ENCODE measurements at regions not wholly inside any gene's neighbourhood (a gene's known extent, or its start where the extent isn't known, plus 50 kb on each side); places are given as distances from the start of the nearest gene placed in this dataset.

DNA sequence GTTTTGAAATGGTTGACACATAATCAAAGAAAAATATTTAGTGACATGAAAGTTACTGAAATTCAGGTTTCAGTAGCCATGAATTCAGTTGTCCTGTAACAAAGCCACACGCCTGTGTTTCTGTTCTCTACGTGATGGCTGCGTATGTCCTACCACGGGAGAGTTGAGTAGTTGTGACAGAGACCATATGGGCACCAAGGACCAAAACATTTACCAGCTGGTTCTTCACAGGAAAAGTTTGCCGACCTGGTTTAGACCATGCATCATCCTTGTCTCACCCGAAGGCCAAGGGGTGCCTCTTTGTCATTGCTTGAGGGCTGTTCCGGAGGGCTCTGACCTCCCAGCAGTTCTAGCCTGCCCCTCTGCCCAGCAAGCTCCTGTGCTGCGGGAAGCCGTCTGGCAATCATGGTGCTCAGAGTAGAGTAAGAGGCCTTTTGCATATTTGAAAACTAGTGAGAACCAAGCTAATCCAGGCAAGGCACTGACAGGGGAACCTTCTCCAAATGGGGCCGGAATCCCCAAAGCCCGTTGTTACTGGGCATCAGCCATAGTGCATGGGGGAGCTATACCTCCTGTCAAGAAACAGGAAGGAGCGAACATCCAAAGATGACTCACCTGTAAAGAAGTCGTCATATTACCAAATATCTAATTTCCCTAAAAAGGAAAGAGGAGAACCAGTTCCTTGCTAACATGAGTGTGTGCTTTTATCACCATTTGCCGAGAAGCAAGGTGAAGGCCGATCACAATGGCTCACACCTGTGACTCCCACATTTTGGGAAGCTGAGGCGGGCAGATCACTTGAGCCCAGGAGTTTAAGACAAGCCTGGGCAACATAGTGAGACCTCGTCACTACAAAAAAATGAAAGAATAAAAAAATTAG, 92.6 kb upstream of the RAB12 start:
- Histone ChIP-seq H3K27me3 (ENCODE audit: control insufficient read depth, insufficient read depth, low read length) (no peaks in the 10 kb centered on the region), H3K27ac (ENCODE audit: low read depth, low read length) (no peak overlapping the region), H3K4me3 (ENCODE audit: low read depth, low read length) (no peak overlapping the region), H3K9me3 (ENCODE audit: control insufficient read depth, insufficient read depth, low read length) (peaks cover 3% of the 10 kb centered on the region; the same call in 1 of the 2 replicates)
- ChIA-PET POLR2A (no interaction called here), CTCF (interaction anchor here (2.7 kb wide), 1 partner anchor 38 kb away, joined by 6 read pairs; no protein-coding TSS in a partner anchor)
- TF ChIP-seq, protein P1, sequence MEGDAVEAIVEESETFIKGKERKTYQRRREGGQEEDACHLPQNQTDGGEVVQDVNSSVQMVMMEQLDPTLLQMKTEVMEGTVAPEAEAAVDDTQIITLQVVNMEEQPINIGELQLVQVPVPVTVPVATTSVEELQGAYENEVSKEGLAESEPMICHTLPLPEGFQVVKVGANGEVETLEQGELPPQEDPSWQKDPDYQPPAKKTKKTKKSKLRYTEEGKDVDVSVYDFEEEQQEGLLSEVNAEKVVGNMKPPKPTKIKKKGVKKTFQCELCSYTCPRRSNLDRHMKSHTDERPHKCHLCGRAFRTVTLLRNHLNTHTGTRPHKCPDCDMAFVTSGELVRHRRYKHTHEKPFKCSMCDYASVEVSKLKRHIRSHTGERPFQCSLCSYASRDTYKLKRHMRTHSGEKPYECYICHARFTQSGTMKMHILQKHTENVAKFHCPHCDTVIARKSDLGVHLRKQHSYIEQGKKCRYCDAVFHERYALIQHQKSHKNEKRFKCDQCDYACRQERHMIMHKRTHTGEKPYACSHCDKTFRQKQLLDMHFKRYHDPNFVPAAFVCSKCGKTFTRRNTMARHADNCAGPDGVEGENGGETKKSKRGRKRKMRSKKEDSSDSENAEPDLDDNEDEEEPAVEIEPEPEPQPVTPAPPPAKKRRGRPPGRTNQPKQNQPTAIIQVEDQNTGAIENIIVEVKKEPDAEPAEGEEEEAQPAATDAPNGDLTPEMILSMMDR (IDR thresholded peaks at IDR 0.05; ENCODE audit: low read depth, low read length), result no peak
- no peak for DNase-seq (ENCODE audit: low read depth, low spot score)

DNA sequence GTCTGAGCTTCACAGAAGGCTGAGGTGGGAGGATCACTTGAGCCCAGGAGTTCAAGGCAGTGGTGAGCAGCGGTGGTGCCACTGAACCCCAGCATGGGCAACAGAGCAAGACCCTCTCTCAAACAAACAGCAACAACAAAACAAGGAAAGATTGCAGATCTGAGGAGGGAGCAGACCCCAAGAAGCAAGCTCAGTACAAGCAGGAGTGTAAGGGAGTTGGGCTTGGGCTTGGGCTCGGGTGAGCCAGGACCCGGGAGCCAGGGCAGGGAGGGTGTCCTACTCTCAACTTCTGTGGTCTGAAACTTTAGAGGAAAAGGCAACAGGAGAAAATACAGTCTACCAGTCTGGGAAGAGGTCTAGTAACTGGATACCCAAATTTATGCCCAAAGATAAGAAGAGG, 92.0 kb upstream of the RAB12 start:
- no peak for DNase-seq (ENCODE audit: low read depth, low spot score)
- H3K9me3 ChIP-seq (ENCODE audit: control insufficient read depth, insufficient read depth, low read length), result peaks cover 3% of the 10 kb centered on the region; the same call in 1 of the 2 replicates
- TF ChIP-seq, protein P1 (IDR thresholded peaks at IDR 0.05; ENCODE audit: low read depth, low read length), result no peak
- no peaks in the 10 kb centered on the region for H3K27me3 ChIP-seq (ENCODE audit: control insufficient read depth, insufficient read depth, low read length)
- CTCF ChIA-PET, result no interaction called here
- POLR2A ChIA-PET, result no interaction called here
- no peak overlapping the region for H3K27ac ChIP-seq (ENCODE audit: low read depth, low read length)
- no peak overlapping the region for H3K4me3 ChIP-seq (ENCODE audit: low read depth, low read length)

DNA sequence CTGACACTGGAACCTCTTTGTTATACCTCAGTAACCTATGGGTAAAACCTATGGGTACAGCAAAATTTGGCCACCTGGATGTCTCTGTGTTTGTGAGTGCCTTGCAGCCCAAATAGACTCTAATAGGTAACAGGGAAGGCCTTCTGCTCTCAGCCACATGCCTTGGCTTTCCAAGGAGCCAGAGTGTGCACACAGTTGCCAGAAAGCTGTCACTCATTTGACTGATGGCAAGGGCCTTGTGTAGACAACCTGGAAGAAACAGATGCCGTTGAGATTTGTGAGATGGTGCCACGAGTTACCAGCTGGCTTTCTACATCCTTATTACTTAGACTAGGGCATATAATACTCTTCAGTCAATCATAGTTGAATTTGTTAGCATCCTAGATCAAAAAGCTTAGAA, 90.1 kb upstream of the RAB12 start:
- no peak overlapping the region for H3K27ac ChIP-seq (ENCODE audit: low read depth, low read length)
- H3K4me3 ChIP-seq (ENCODE audit: low read depth, low read length), result no peak overlapping the region
- ChIA-PET CTCF (no interaction called here), POLR2A (no interaction called here)
- no peaks in the 10 kb centered on the region for H3K27me3 ChIP-seq (ENCODE audit: control insufficient read depth, insufficient read depth, low read length)
- TF ChIP-seq, protein P1 (IDR thresholded peaks at IDR 0.05; ENCODE audit: low read depth, low read length), result no peak
- peaks cover 3% of the 10 kb centered on the region; the same call in 1 of the 2 replicates for H3K9me3 ChIP-seq (ENCODE audit: control insufficient read depth, insufficient read depth, low read length)
- DNase-seq (ENCODE audit: low read depth, low spot score), result no peak

GRCh38 chr18:8520266-8520665, 89.0 kb upstream of the RAB12 start:
- Histone ChIP-seq H3K27ac (ENCODE audit: low read depth, low read length) (no peak overlapping the region), H3K4me3 (ENCODE audit: low read depth, low read length) (no peak overlapping the region), H3K9me3 (ENCODE audit: control insufficient read depth, insufficient read depth, low read length) (peaks cover 3% of the 10 kb centered on the region; the same call in 1 of the 2 replicates), H3K27me3 (ENCODE audit: control insufficient read depth, insufficient read depth, low read length) (no peaks in the 10 kb centered on the region)
- DNase-seq (ENCODE audit: low read depth, low spot score), result no peak
- ChIA-PET CTCF (no interaction called here), POLR2A (no interaction called here)
- TF ChIP-seq, protein P1 (IDR thresholded peaks at IDR 0.05; ENCODE audit: low read depth, low read length), result no peak

DNA sequence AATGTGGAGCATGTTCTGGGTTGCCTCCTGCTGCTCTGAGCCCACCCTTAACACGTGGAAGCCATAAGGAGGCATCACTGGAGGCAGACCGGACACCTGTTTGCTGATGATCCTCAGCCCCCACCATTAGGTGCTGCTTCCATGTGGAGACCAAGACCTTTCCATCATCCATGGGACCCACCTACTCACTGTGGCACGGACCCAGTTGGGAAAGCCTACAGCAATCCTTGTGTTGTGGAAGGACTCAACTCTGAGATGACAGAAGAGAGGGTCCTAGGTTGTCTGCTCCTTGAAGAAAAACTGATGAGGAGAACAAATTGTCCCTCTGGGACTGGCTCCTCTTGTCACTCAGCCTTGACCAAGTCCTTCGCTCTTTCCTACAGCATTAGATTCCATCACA, 86.5 kb upstream of the RAB12 start:
- Histone ChIP-seq H3K27me3 (ENCODE audit: control insufficient read depth, insufficient read depth, low read length) (no peaks in the 10 kb centered on the region), H3K27ac (ENCODE audit: low read depth, low read length) (no peak overlapping the region), H3K4me3 (ENCODE audit: low read depth, low read length) (no peak overlapping the region), H3K9me3 (ENCODE audit: control insufficient read depth, insufficient read depth, low read length) (peaks cover 3% of the 10 kb centered on the region; the same call in 1 of the 2 replicates)
- CTCF ChIA-PET, result no interaction called here
- POLR2A ChIA-PET, result no interaction called here
- TF ChIP-seq, protein P1 (IDR thresholded peaks at IDR 0.05; ENCODE audit: low read depth, low read length), result no peak
- no peak for DNase-seq (ENCODE audit: low read depth, low spot score)

Measured in AG04450 (cell line).